ENCODE measurements at regions not wholly inside any gene's neighbourhood (a gene's known extent, or its start where the extent isn't known, plus 50 kb on each side); places are given as distances from the start of the nearest gene placed in this dataset.
A peak's percentile ranks its signal among the peaks of the same experiment; 100 is the strongest.
"Not testable (repeated sequence)": the region's sequence is repeated elsewhere in the genome, so short reads cannot be mapped to it uniquely, and the experiment has no call there.

GRCh38 chr21:15454931-15455330 lies 274.9 kb upstream of the USP25 start:
- H3K27ac ChIP-seq (ENCODE audit: extremely low read depth, low read depth, low read length); POLR2A ChIA-PET; H3K4me3 ChIP-seq; H3K4me2 ChIP-seq (ENCODE audit: insufficient read depth, low read length); H3K9ac ChIP-seq (ENCODE audit: insufficient read depth in 1 of 2, low read depth in 2 of 2, low read length in 2 of 2); H3K9me1 ChIP-seq (ENCODE audit: control insufficient read depth, insufficient read depth, low read length); in situ Hi-C loops (cut with MboI); FAIRE-seq; H3K36me3 ChIP-seq (ENCODE audit: control insufficient read depth, insufficient read depth, low read length); intact Hi-C loops (cut with micrococcal nuclease); H3K27me3 ChIP-seq (ENCODE audit: control insufficient read depth in 2 of 2, insufficient read depth in 2 of 2, low read length in 2 of 2); ATAC-seq; H3K4me1 ChIP-seq (replicated peaks in 1 of 2; ENCODE audit: control insufficient read depth in 2 of 2, insufficient read depth in 2 of 2, low read length in 2 of 2); H3K79me2 ChIP-seq (ENCODE audit: control insufficient read depth, insufficient read depth, low read length); H3K9me3 ChIP-seq (replicated peaks; ENCODE audit: control insufficient read depth, insufficient read depth, low read depth, low read length); H2AFZ ChIP-seq (ENCODE audit: low read depth, low read length); BruUV-seq (replicated peaks); H4K20me1 ChIP-seq (replicated peaks; ENCODE audit: control insufficient read depth, insufficient read depth, low read length); DNase-seq (ENCODE audit: extremely low read depth in 1 of 4, low spot score in 3 of 4); CTCF ChIA-PET (ENCODE audit: low intra/inter-chr PET ratio); TF ChIP-seq CEBPG (CRISPR knock-in tag; IDR thresholded peaks at IDR 0.05): not testable (repeated sequence)
- TF ChIP-seq CEBPB (tag; IDR thresholded peaks at IDR 0.05): 0 out of 2 replicates have a peak, but pooled peaks have one; percentile 15
- TF ChIP-seq CEBPG (tag; conservative IDR thresholded peaks at IDR 0.05 in 1 of 2, IDR thresholded peaks at IDR 0.05 in 1 of 2): peak in 1 of 2 experiments; percentile 74; a peak in 2 of 4 replicates
- 29% methylated on average over 2 of the region's 2 CpGs for WGBS (ENCODE audit: insufficient coverage, low coverage, missing lambda C conversion rate)

GRCh38 chr21:15455819-15456462 lies 273.8 kb upstream of the USP25 start:
- in situ Hi-C loops (cut with MboI) (no loop called here), intact Hi-C loops (cut with micrococcal nuclease) (no loop called here)
- no peaks in the 10 kb centered on the region for H4K20me1 ChIP-seq (replicated peaks; ENCODE audit: control insufficient read depth, insufficient read depth, low read length)
- no peaks in the 10 kb centered on the region for H3K9me3 ChIP-seq (replicated peaks; ENCODE audit: control insufficient read depth, insufficient read depth, low read depth, low read length)
- no peaks in the 10 kb centered on the region for H3K4me1 ChIP-seq (replicated peaks in 1 of 2; ENCODE audit: control insufficient read depth in 2 of 2, insufficient read depth in 2 of 2, low read length in 2 of 2)
- 0 out of 4 replicates have a peak overlapping the region, but pooled peaks of 1 of the 2 experiments have one; percentile 26 for H3K9ac ChIP-seq (ENCODE audit: insufficient read depth in 1 of 2, low read depth in 2 of 2, low read length in 2 of 2)
- WGBS (ENCODE audit: insufficient coverage, low coverage, missing lambda C conversion rate): 9% methylated on average over 12 of the region's 14 CpGs
- DNase-seq (ENCODE audit: extremely low read depth in 1 of 4, low spot score in 3 of 4) (no peak), ATAC-seq (no peak), FAIRE-seq (no peak)
- peak overlapping the region; percentile 32; the same call in 1 of the 2 replicates for H2AFZ ChIP-seq (ENCODE audit: low read depth, low read length)
- H3K79me2 ChIP-seq (ENCODE audit: control insufficient read depth, insufficient read depth, low read length): no peaks in the 10 kb centered on the region
- no TSS peak for BruUV-seq (replicated peaks)
- no peaks in the 10 kb centered on the region for H3K9me1 ChIP-seq (ENCODE audit: control insufficient read depth, insufficient read depth, low read length)
- H3K27ac ChIP-seq (ENCODE audit: extremely low read depth, low read depth, low read length): no peak overlapping the region
- H3K4me2 ChIP-seq (ENCODE audit: insufficient read depth, low read length): no peak overlapping the region
- ChIA-PET CTCF (ENCODE audit: low intra/inter-chr PET ratio) (no interaction called here), POLR2A (interaction anchor here (0.7 kb wide), 1 partner anchor 904 kb away, joined by 3 read pairs; no protein-coding TSS in a partner anchor)
- no peaks in the 10 kb centered on the region for H3K36me3 ChIP-seq (ENCODE audit: control insufficient read depth, insufficient read depth, low read length)
- H3K27me3 ChIP-seq (ENCODE audit: control insufficient read depth in 2 of 2, insufficient read depth in 2 of 2, low read length in 2 of 2): no peaks in the 10 kb centered on the region; a peak in 1 of 5 replicates
- H3K4me3 ChIP-seq: no peak overlapping the region
- no peak for TF ChIP-seq ZNF707 (CRISPR knock-in tag; conservative IDR thresholded peaks at IDR 0.05)
